ENCODE measurements at regions not wholly inside any gene's neighbourhood (a gene's known extent, or its start where the extent isn't known, plus 50 kb on each side); places are given as distances from the start of the nearest gene placed in this dataset.
"Not testable (repeated sequence)": the region's sequence is repeated elsewhere in the genome, so short reads cannot be mapped to it uniquely, and the experiment has no call there.

- not testable (repeated sequence) for TF ChIP-seq CSRNP3 (CRISPR knock-in tag; IDR thresholded peaks at IDR 0.05); ZFP30 (CRISPR knock-in tag; IDR thresholded peaks at IDR 0.05); ZNF565 (CRISPR knock-in tag; conservative IDR thresholded peaks at IDR 0.05; ENCODE audit: low read depth); ARNTL (CRISPR knock-in tag; IDR thresholded peaks at IDR 0.05; ENCODE audit: borderline replicate concordance, low read depth); ZC3H10 (CRISPR knock-in tag; IDR thresholded peaks at IDR 0.05); TOX (CRISPR knock-in tag; IDR thresholded peaks at IDR 0.05; ENCODE audit: borderline replicate concordance); ZFP3 (CRISPR knock-in tag; IDR thresholded peaks at IDR 0.05)
Measured at GRCh38 chr3:75214332-75214731, 449.8 kb upstream of the FRG2C start.

All from SK-N-SH treated with all-trans-retinoic acid at 6 μM for 48 hours (cell line).